ENCODE measurements at regions not wholly inside any gene's neighbourhood (a gene's known extent, or its start where the extent isn't known, plus 50 kb on each side); places are given as distances from the start of the nearest gene placed in this dataset.

DNA sequence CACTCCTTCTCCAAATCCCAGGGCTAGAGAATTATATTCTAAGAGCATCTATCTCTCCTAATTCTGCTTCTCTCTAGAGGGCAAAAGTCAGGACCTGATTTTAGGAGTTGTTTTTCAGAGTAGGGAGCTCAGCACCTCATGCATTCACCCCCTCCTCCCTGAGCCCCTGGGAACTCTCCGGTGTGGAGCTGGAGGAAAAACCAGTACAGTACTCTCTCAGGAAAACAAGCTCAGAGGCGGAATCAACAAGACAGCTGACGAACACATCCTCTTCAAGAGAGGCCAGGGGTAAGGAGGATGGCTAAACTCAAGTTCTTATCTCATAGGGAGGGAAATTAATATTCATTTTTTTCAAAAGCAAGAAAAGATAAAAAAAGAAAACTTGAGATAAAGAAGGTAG is 120.1 kb upstream of the CDYL start:
- H3K4me3 ChIP-seq (ENCODE audit: low read depth, low read length) = no peak overlapping the region
- no peak for TF ChIP-seq CTCF (IDR thresholded peaks at IDR 0.05; ENCODE audit: insufficient read depth, low read depth, low read length)
- DNase-seq (ENCODE audit: low read depth) = no peak

- no peak for DNase-seq (ENCODE audit: low read depth)
- no peak overlapping the region for H3K4me3 ChIP-seq (ENCODE audit: low read depth, low read length)
- TF ChIP-seq CTCF (IDR thresholded peaks at IDR 0.05; ENCODE audit: insufficient read depth, low read depth, low read length) = no peak
Measured at GRCh38 chr6:4655196-4656025, 120.8 kb upstream of the CDYL start.

DNA sequence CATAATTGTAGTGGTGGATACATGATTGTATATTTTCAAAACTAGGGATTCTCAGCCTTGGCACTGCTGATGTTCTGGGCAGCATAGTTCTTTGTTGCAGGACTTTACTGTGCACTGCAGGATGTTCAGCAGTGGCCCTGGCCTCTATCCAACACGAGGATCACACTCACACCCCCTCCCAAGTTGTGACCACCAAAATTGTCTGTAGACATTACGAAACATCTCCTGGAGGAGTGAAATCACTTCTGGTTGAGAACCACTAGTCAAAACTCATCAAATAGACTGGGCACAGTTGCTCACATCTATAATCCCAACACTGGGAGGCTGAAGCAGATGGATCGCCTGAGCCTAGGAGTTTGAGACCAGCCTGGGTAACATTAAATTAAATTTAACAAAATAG is 123.1 kb upstream of the CDYL start:
- H3K4me3 ChIP-seq (ENCODE audit: low read depth, low read length) = no peak overlapping the region
- no peak for TF ChIP-seq CTCF (IDR thresholded peaks at IDR 0.05; ENCODE audit: insufficient read depth, low read depth, low read length)
- DNase-seq (ENCODE audit: low read depth) = no peak

DNA sequence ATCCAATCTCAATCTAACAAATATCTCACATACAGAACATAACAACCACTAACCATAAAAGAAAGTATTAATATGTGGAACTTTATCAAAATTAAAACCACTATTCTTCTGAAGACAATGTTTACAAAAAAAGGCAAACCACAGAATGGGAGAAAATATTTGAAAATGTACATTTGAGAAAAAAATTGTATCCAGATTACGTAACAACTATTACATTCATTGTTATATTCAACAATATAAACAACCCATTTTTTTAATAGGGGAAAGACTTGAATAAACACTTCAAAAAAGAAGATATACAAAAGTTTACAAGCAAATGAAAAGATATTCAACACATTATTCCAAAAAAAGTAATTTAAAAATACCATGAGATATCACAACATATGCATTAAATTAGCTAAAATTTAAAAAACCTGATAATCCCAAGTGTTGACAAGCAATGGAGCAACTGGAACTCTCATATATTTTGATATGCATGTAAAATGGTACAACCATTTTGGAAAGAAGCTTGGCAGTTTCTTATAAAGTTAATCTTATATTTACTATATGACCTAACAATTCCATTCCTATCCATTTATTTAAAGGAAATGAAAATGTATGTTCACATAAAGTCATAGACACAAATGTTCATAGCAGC is 124.3 kb upstream of the CDYL start:
- DNase-seq (ENCODE audit: low read depth) = no peak
- no peak for TF ChIP-seq CTCF (IDR thresholded peaks at IDR 0.05; ENCODE audit: insufficient read depth, low read depth, low read length)
- no peak overlapping the region for H3K4me3 ChIP-seq (ENCODE audit: low read depth, low read length)

GRCh38 chr6:4649728-4650127 is 126.5 kb upstream of the CDYL start:
- TF ChIP-seq CTCF (IDR thresholded peaks at IDR 0.05; ENCODE audit: insufficient read depth, low read depth, low read length) = no peak
- H3K4me3 ChIP-seq (ENCODE audit: low read depth, low read length) = no peak overlapping the region
- DNase-seq (ENCODE audit: low read depth) = peak; percentile 69

DNA sequence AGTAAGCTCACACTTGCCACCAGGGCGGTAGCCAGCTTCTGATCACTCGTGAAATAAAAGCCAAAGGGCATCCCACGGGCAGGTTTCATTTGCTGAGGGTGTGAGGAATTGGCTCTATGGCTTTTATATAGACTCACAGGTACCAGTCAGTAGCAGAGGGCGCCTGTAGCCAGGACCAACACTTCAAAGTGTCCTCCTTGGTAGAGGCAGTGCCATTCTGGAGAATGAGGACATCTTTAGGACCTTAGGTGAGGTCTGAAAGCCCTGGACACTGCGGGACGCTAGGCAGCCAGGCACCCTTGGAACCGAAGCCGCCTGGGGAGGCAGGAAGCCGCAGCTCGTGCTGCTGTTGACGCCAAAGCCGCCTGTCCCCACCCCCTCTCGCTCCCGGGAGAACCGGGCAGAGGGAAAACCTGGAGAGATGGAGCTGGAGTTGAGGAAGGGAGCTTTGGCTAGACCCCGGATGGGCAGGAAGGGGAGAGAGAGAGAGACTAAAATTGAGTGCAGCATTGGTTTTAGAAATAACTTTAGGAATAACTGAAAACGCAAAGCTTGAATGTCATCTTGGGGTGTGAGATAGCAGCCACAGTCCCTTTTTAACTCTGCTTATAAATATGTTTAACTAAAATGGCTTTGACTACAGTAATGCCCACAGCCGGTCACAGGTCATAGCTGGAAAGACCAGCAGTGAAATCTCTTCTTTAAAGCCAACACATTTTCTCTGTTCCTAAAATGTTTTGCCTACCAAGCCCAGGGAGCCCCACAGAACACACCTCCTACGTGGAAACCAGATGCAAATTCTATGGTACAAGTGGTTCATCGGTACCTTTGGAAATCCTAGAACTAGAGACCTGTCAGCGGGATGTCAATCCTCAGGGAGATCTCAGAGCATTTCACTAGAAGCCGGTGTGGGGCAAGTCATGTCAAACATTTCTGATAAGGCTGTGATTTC is 128.5 kb upstream of the CDYL start:
- no peak for TF ChIP-seq CTCF (IDR thresholded peaks at IDR 0.05; ENCODE audit: insufficient read depth, low read depth, low read length)
- peak overlapping the region; percentile 36 for H3K4me3 ChIP-seq (ENCODE audit: low read depth, low read length)
- peak; percentile 91 for DNase-seq (ENCODE audit: low read depth)

Measured in fibroblast of villous mesenchyme (primary cell).